GM12874 (cell line): ENCODE measurements at regions not wholly inside any gene's neighbourhood (a gene's known extent, or its start where the extent isn't known, plus 50 kb on each side); places are given as distances from the start of the nearest gene placed in this dataset.

Experiments used
- TF ChIP-seq, protein P1 (sequence below): IDR thresholded peaks from 2 replicates; pipeline ENCODE4 v1.5.1; 2011; ENCODE audit warnings: low read depth, mild to moderate bottlenecking, control low read depth, low read length, moderate library complexity; ENCODE audit not compliant: insufficient read depth

DNA sequence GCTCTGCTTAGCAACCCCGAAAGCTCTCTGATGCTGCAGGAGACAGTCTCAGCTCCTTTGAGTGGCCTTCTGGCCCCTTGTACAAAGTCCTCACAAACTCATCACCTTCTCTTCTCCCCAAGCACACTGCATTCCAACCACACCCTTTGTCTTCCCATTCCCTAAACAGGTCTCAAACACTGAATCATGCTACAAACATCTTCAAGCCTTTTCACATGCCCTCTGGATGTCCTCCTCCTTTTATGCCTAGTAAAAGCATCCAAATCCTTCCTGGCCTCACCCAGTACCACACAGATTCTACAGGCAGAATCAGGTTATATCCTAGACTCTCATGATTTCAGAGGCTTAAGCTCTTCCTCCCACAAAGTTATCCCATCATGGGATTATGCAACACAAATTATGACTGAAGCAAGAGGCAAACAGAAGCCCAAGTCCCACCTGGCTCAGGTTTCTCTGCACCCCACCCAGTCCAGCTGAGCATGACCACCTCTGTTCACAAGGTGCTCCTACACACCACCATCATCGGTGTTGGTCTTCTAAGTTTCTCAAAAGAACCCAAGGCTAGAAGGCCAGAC lies 61.4 kb upstream of the PCED1B start:
- TF ChIP-seq, protein P1, sequence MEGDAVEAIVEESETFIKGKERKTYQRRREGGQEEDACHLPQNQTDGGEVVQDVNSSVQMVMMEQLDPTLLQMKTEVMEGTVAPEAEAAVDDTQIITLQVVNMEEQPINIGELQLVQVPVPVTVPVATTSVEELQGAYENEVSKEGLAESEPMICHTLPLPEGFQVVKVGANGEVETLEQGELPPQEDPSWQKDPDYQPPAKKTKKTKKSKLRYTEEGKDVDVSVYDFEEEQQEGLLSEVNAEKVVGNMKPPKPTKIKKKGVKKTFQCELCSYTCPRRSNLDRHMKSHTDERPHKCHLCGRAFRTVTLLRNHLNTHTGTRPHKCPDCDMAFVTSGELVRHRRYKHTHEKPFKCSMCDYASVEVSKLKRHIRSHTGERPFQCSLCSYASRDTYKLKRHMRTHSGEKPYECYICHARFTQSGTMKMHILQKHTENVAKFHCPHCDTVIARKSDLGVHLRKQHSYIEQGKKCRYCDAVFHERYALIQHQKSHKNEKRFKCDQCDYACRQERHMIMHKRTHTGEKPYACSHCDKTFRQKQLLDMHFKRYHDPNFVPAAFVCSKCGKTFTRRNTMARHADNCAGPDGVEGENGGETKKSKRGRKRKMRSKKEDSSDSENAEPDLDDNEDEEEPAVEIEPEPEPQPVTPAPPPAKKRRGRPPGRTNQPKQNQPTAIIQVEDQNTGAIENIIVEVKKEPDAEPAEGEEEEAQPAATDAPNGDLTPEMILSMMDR = no peak

DNA sequence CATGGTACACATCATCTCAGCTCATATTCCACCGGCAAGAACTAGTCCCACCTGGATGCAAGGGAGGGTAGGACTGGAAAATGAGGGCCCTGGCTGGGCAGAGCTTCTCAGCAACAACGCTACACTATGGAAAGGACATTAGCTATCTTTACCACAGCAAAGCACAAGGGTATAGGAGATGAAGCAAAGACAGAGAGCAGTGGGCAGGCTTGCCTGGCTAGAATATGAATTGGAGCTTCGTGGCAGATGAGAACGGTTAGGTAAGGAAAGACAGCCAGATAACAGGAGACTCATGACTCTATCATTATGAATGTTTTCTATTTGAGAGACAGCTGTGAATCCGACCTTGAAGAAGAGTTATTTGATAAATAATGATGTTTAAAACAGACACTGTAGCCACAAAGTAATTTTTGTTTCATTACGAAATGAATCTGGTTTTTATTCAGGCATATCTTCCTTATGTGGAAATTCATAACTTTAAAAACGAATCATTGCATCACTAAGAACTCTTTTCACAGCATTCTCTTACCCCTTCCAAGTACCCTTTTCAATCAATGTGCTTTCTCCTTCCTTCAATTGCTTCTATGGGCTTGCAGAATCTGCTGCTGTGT lies 59.1 kb upstream of the PCED1B start:
- TF ChIP-seq, protein P1 = no peak

DNA sequence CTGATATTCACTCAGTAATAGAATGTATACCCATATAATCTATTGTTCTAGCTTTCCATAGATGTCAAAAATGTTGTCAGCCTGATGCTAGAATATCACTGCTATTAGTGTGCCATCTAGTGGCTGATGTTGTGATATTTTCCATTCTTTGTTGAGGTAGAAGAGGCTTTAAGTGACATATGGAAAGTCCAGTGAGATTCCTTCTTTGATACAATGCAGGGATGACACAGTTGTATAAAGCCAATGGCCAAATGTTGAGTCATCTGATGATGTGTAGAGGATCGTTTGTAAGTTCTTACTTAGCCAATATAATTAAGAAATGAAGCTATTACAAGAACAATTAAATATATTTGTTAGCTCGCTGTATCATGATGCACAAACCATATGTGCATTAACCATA lies 58.1 kb upstream of the PCED1B start:
- TF ChIP-seq, protein P1 = peak; percentile 29; the same call in 1 of the 2 replicates

DNA sequence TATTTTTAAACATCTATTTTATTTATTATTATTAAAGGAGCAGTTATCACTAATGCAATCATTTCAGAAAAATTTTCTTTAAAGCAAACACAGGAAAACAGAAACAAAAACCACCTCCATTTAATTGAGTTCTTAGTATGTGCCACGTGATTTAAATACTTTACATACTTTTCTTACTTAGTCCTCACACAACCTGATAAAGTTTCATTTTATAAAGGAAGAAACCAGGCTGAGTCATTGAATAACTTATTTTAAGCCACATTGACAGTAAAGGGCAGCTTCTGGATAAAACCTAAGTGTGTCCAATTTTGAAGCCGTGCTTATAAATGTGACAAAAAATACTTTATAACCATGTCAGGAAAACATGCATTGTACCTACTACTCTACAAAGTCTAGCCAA lies 57.1 kb upstream of the PCED1B start:
- TF ChIP-seq, protein P1 = no peak

DNA sequence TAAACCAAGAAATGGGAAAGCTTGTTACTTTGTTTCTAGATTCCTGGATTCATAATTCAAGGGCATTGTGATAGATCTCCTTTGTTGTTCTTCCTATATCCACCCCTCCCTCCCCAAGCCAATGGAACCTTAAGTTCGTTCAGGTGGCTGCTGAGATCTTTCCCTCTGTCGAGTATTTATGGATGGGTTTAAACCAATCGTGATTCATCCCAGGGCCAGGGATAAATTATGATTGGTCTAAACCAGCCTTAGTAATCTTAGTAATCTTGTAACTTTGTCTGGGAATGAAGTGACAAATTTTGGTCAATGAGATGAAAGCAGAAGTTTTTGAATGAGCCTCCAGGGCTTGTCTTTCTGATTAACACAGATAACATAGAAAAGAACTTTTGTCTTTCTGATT lies 56.1 kb upstream of the PCED1B start:
- TF ChIP-seq, protein P1 = no peak

DNA sequence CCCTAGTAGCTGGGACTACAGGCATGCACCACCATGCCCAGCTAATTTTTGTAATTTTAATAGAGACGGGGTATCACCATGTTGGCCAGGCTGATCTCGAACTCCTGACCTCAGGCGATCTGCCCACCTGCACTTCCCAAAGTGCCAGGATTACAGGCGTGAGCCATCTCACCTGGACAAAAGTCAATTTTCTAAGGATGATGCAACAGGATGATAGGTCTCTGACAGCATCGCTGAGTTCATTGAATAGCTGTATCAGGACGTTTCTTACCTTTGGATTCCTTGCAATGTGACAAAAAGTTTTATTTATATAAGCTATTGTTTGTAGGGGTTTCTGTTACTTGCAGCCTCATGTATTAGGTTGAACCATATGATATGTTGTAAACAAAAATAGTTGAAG lies 55.5 kb upstream of the PCED1B start:
- TF ChIP-seq, protein P1 = no peak

DNA sequence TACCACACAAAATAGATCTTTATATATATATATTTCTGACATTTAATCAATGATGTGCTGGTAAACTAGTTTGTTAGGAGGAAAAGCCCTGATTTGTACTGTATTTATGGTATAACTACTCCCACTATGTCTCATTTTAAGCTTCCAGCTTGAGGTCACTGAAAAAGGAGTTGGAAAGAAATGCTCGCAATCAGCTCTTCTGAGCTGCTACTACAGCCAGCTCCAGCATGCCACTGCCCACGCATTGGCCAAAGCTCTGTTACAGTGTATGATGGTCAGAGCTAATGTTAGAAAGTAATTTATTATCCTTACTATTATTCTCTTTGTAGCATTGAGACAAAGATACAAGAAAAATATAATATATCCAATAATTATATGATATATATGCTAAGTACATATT lies 55.0 kb upstream of the PCED1B start:
- TF ChIP-seq, protein P1 = no peak
